Kidney (tissue), 13 donors: ENCODE measurements at regions not wholly inside any gene's neighbourhood (a gene's known extent, or its start where the extent isn't known, plus 50 kb on each side); places are given as distances from the start of the nearest gene placed in this dataset.

Experiments
- DNase-seq, 5 donors: peaks; one replicate each; pipeline ENCODE4 v3.0.0-alpha.2; 2013 to 2020
- FAIRE-seq: peaks from 2 replicates; lab custom pipeline; 2012; peaks lifted over from hg19 to GRCh38; lab: Jason Lieb, UNC
- H3K27ac ChIP-seq, 2 donors: one replicate each; pipeline ENCODE4 v1.7.0; 2013; ENCODE audit warnings: low read depth in 2 of 2, low read length in 2 of 2, inconsistent platforms in 1 of 2
- H3K27me3 ChIP-seq: one replicate; pipeline ENCODE4 v1.7.1; 2013; ENCODE audit warnings: low read length, inconsistent platforms; ENCODE audit not compliant: control insufficient read depth, insufficient read depth
- H3K36me3 ChIP-seq, 3 donors: one replicate each; pipeline versions ENCODE4 v1.7.0 to v1.7.1; 2013; ENCODE audit warnings: low read length in 3 of 3, control low read depth in 1 of 3, inconsistent platforms in 1 of 3; ENCODE audit not compliant: insufficient read depth in 3 of 3, control insufficient read depth in 2 of 3
- H3K4me1 ChIP-seq, 3 donors: one replicate each; pipeline versions ENCODE4 v1.7.0 to v1.7.1; 2013; ENCODE audit warnings: low read length in 3 of 3, inconsistent platforms in 1 of 3, low read depth in 1 of 3; ENCODE audit not compliant: control insufficient read depth in 2 of 3, insufficient read depth in 2 of 3
- H3K4me3 ChIP-seq, 3 donors: one replicate each; pipeline versions ENCODE4 v1.7.0 to v1.8.1; 2013; ENCODE audit warnings: low read length in 3 of 3, control low read depth in 1 of 3, inconsistent platforms in 1 of 3
- H3K9ac ChIP-seq, 3 donors: one replicate each; pipeline versions ENCODE4 v1.7.0 to v1.7.1; 2013; ENCODE audit warnings: low read length in 3 of 3, control low read depth in 1 of 3, inconsistent platforms in 1 of 3
- H3K9me3 ChIP-seq, 3 donors: one replicate each; pipeline versions ENCODE4 v1.7.0 to v1.7.1; 2013; ENCODE audit warnings: low read length in 3 of 3, control low read depth in 1 of 3, inconsistent platforms in 1 of 3; ENCODE audit not compliant: control insufficient read depth in 2 of 3, insufficient read depth in 1 of 3
- CTCF ChIP-seq: IDR thresholded peaks from 3 replicates; pipeline ENCODE4 v1.5.1; 2012; ENCODE audit warnings: mild to moderate bottlenecking, moderate library complexity, borderline replicate concordance; ENCODE audit not compliant: insufficient read depth; ENCODE audit errors: extremely low read depth
- intact Hi-C: fragments of 100-400 bp; cut with DNase I; formaldehyde crosslinking; loops from one replicate; pipeline ENCODE4 v1.11.1; 2022
- donor health status: control.
- donor health status: control.
- donor health status: control.
- donor health status: control.
- donor health status: control.
- donor health status: DM: yes; HTN: yes; CAD: no.
- donor health status: Normal renal cell carcinoma (clear cell type).

DNA sequence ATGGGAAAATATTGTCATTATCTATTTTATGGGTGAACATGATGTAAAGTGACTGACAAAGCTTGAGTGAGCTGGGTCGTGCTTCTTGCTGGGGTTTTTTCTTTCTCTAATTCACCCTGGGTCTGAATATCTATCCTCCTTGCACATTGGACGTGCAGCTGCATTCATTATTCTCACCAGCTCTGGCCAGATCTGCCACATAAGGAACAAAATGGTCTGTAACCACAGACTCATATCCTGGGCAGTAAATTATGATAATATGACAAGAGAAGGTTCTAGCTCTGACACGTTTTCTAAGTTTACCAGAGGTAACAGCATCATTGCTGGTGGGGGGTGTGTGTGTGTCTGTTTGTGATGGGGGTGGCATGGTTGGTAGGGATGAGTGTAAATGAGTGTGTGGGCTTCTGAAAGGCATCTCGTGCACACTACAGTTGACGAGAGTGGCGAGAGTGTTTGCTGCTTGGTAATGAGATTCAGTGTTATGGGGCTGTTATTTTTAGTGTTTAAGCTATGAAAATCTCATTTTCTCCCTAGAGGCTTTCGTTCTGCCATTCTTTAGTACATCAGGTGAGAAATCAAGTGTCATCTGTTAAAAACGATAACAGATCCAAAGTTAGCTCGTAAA is 418.4 kb downstream of the PDCD6IP start:
- H3K27me3 ChIP-seq = no peaks in the 10 kb centered on the region
- no peak overlapping the region for H3K4me3 ChIP-seq
- no peaks in the 10 kb centered on the region for H3K4me1 ChIP-seq
- no peak overlapping the region for H3K27ac ChIP-seq
- DNase-seq = peak in 2 of 5 donors; percentile 37 to 42
- intact Hi-C loops = no loop called here
- FAIRE-seq = no peak
- H3K36me3 ChIP-seq = no peaks in the 10 kb centered on the region
- H3K9ac ChIP-seq = no peak overlapping the region
- no peak for TF ChIP-seq CTCF
- no peaks in the 10 kb centered on the region for H3K9me3 ChIP-seq

DNA sequence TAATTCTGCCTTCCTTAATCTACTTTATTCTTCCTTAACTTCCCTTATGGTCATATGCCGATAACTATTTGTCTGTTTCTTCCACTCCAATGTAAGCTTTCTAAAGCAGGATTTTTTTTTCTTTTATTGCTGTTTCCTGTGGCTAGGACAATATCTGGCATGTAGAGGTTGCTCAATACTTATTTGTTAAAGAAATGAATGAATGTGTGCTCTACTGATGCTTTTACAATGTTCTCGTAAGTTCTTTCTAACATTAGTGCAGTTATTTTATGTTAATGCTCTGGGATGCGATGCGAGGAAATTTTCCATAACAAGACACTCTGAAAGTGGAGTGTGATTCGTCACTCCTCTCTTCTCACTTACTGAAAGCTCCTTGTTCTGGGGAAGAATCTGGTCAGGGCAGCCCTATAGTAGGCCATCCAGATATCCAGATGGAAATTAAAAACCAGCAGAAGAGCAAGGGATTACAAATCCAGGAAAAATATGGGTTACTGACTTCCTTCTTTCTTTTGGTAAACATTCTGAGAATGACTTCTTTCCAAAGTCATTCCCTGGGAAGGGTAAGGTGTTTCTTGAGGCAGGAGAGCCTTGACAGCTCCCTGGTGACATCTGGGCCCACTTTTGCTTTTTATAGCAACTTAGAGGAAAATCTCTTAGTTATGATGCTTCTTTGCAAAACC is 420.4 kb downstream of the PDCD6IP start:
- Histone ChIP-seq H3K27me3 (no peaks in the 10 kb centered on the region), H3K4me3 (no peak overlapping the region), H3K4me1 (no peaks in the 10 kb centered on the region), H3K9me3 (no peaks in the 10 kb centered on the region), H3K9ac (no peak overlapping the region), H3K36me3 (no peaks in the 10 kb centered on the region), H3K27ac (no peak overlapping the region)
- DNase-seq = no peak
- TF ChIP-seq CTCF = no peak
- intact Hi-C loops = no loop called here
- no peak for FAIRE-seq

DNA sequence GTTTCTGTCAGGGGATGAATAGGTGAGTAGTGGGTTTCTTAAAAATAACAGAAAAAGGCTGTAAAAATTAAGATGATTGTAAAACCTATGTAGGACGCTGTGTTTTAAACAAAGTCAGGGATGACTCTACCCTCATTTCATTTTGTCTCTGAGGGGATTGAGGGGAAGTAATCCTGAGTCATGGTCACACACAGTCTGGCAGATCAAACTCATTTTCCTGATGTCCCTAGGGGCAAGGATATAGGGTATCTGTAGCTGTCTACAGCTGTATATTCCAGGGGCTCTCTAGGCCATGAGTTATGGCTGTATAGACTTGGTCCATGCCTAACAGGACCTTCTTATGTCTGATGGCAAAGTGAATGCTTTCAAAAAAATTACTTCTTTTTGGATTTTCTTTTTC is 421.1 kb downstream of the PDCD6IP start:
- Histone ChIP-seq H3K27me3 (no peaks in the 10 kb centered on the region), H3K4me1 (no peaks in the 10 kb centered on the region), H3K9ac (no peak overlapping the region), H3K36me3 (no peaks in the 10 kb centered on the region), H3K9me3 (no peaks in the 10 kb centered on the region), H3K4me3 (no peak overlapping the region), H3K27ac (no peak overlapping the region)
- TF ChIP-seq CTCF = no peak
- intact Hi-C loops = no loop called here
- FAIRE-seq = no peak
- no peak for DNase-seq
